Fibroblast of lung (primary cell): ENCODE measurements at regions not wholly inside any gene's neighbourhood (a gene's known extent, or its start where the extent isn't known, plus 50 kb on each side); places are given as distances from the start of the nearest gene placed in this dataset.

Experiments used
- DNase-seq, 2 donors: peaks; one replicate each; pipeline versions ENCODE4 v3.0.0 to v3.0.0-alpha.2; 2010; ENCODE audit warnings: low read depth in 2 of 2
- H2AFZ ChIP-seq: 2 replicates; pipeline ENCODE4 v1.5.1; 2012; ENCODE audit warnings: low read length, control low read depth, inconsistent platforms
- H3K27ac ChIP-seq: 2 replicates; pipeline ENCODE4 v1.5.1; 2011; ENCODE audit warnings: low read length, control low read depth; ENCODE audit not compliant: insufficient read depth
- H3K27me3 ChIP-seq: 2 replicates; pipeline ENCODE4 v1.5.1; 2011; ENCODE audit warnings: mild to moderate bottlenecking, low read length; ENCODE audit not compliant: control insufficient read depth, insufficient read depth
- H3K36me3 ChIP-seq: 2 replicates; pipeline ENCODE4 v1.5.1; 2011; ENCODE audit warnings: low read length; ENCODE audit not compliant: control insufficient read depth, insufficient read depth
- H3K4me1 ChIP-seq: 2 replicates; pipeline ENCODE4 v1.5.1; 2011; ENCODE audit warnings: low read length; ENCODE audit not compliant: control insufficient read depth, insufficient read depth; ENCODE audit errors: extremely low read depth
- H3K4me2 ChIP-seq: 2 replicates; pipeline ENCODE4 v1.5.1; 2011; ENCODE audit warnings: low read length, control low read depth; ENCODE audit not compliant: insufficient read depth; ENCODE audit errors: extremely low read depth
- H3K4me3 ChIP-seq, 4 experiments: fragments of 200-600 bp in 1 of 4; sonication (generic) in 1 of 4; replicated peaks in 1 of 4; 2 replicates each; pipeline ENCODE4 v1.5.1; 2011 to 2016; ENCODE audit warnings: low read length in 4 of 4, low read depth in 3 of 4, mild to moderate bottlenecking in 3 of 4, control low read depth in 2 of 4, inconsistent platforms in 1 of 4, mixed read lengths in 1 of 4; ENCODE audit not compliant: insufficient read depth in 1 of 4; ENCODE audit errors: control extremely low read depth in 1 of 4
- H3K79me2 ChIP-seq: 2 replicates; pipeline ENCODE4 v1.5.1; 2012; ENCODE audit warnings: mild to moderate bottlenecking, low read length, inconsistent platforms; ENCODE audit not compliant: control insufficient read depth, insufficient read depth
- H3K9ac ChIP-seq: 2 replicates; pipeline ENCODE4 v1.5.1; 2011; ENCODE audit warnings: mild to moderate bottlenecking, low read length, control low read depth; ENCODE audit not compliant: insufficient read depth
- H3K9me3 ChIP-seq: 2 replicates; pipeline ENCODE4 v1.5.1; 2012; ENCODE audit warnings: low read depth, low read length; ENCODE audit not compliant: control insufficient read depth, insufficient read depth
- H4K20me1 ChIP-seq: 2 replicates; pipeline ENCODE4 v1.5.1; 2011; ENCODE audit warnings: low read length; ENCODE audit not compliant: control insufficient read depth, insufficient read depth; ENCODE audit errors: extremely low read depth
- EZH2 ChIP-seq: IDR thresholded peaks from 2 replicates; pipeline ENCODE4 v1.5.1; 2012; ENCODE audit warnings: low read length, control low read depth, mild to moderate bottlenecking; ENCODE audit errors: missing control alignments
- TF ChIP-seq, protein P1 (sequence below), 2 donors: IDR thresholded peaks in 1 of 2; conservative IDR thresholded peaks in 1 of 2; 1 replicate in 1 of 2; 2 replicates in 1 of 2; pipeline ENCODE4 v1.5.1; 2011 to 2012; ENCODE audit warnings: low read length in 2 of 2, control low read depth in 1 of 2, inconsistent platforms in 1 of 2, low read depth in 1 of 2, mild to moderate bottlenecking in 1 of 2

DNA sequence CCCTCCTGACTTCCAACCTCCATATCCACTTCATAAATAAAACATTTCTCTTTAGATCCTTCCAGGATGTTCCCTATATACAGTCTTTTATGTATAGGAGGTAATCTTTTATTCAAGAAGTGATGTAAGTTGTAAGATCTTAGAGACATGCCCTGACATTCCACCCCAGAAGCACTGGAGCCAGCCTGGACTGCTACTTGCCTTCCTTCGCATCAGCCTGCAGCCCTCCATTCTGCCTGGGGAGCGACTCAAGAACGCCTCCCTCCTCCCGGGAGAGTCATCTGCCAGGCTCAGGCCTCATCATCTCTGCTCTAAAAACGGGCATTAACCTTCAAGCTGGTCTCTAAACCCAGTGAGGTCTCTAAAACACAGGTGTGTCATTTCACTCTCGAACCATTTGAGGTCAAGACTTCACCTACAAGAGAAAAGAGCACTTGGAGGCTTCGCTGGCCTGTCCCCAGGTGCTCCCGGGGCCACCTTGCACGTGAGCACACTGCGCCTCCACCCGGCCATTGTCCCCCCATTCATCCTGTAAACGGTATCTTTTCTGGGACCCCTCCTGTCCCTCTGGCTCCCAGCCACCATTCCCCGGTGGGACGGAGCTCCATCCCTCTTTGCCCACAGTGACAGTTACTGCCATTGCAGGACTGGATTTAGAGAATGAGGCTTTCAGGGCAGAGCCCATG, 107.5 kb upstream of the PDE10A start:
- Histone ChIP-seq H3K9ac (no peak overlapping the region), H3K27ac (no peak overlapping the region), H3K27me3 (no peaks in the 10 kb centered on the region), H3K4me3 (no peak overlapping the region), H3K79me2 (no peaks in the 10 kb centered on the region), H3K4me1 (no peaks in the 10 kb centered on the region), H4K20me1 (no peaks in the 10 kb centered on the region), H2AFZ (no peak overlapping the region), H3K9me3 (no peaks in the 10 kb centered on the region), H3K36me3 (no peaks in the 10 kb centered on the region), H3K4me2 (no peak overlapping the region)
- no peak for DNase-seq
- no peak for TF ChIP-seq EZH2
- TF ChIP-seq, protein P1, sequence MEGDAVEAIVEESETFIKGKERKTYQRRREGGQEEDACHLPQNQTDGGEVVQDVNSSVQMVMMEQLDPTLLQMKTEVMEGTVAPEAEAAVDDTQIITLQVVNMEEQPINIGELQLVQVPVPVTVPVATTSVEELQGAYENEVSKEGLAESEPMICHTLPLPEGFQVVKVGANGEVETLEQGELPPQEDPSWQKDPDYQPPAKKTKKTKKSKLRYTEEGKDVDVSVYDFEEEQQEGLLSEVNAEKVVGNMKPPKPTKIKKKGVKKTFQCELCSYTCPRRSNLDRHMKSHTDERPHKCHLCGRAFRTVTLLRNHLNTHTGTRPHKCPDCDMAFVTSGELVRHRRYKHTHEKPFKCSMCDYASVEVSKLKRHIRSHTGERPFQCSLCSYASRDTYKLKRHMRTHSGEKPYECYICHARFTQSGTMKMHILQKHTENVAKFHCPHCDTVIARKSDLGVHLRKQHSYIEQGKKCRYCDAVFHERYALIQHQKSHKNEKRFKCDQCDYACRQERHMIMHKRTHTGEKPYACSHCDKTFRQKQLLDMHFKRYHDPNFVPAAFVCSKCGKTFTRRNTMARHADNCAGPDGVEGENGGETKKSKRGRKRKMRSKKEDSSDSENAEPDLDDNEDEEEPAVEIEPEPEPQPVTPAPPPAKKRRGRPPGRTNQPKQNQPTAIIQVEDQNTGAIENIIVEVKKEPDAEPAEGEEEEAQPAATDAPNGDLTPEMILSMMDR (conservative IDR thresholded peaks at IDR 0.05 in 1 of 2, IDR thresholded peaks at IDR 0.05 in 1 of 2; ENCODE audit: low read depth in 1 of 2, low read length in 2 of 2): no peak

DNA sequence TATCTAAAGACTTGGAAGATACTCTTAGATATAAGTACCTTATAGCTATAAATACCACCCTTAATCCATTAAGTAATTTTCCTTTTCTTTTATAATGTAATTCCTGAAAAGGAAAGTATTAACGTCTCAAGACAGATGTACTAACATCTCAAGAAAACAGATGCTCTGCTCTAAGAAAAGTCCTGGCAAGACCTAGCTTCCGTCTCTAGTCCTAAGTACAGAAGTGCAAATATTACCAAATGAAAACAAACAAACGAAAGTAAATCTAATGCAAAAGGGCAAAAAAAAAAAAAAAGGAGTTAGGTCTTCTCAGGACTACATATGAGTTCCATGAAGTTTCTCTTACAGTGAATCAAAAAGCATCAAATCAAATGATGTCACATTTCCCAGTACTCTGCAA, 106.8 kb upstream of the PDE10A start:
- no peak for DNase-seq
- no peak overlapping the region for H3K9ac ChIP-seq

DNA sequence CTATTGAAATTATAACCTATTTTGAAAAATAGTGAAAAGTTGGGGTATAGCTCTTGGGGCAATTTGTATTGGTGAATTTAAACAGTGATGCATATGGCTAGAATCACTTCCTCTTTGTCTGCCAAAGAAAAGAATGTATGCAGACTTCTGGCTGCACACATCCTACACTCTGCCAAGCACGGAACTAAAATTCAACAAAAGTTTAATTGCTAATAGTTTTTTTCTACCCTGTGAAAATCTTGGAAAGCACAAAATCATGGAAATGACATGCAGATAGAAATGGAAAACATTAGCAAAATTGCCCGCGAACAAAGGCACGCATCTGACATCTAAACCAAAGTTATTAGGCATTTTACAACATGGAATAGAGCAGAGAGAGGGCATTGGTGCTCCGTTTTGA, 106.4 kb upstream of the PDE10A start:
- no peaks in the 10 kb centered on the region for H3K9me3 ChIP-seq
- DNase-seq: no peak
- H3K27ac ChIP-seq: no peak overlapping the region
- H3K4me1 ChIP-seq: no peaks in the 10 kb centered on the region
- no peak overlapping the region for H3K4me2 ChIP-seq
- H2AFZ ChIP-seq: no peak overlapping the region
- no peaks in the 10 kb centered on the region for H3K79me2 ChIP-seq
- TF ChIP-seq EZH2: no peak
- TF ChIP-seq, protein P1 (conservative IDR thresholded peaks at IDR 0.05 in 1 of 2, IDR thresholded peaks at IDR 0.05 in 1 of 2; ENCODE audit: low read depth in 1 of 2, low read length in 2 of 2): no peak
- no peaks in the 10 kb centered on the region for H4K20me1 ChIP-seq
- H3K9ac ChIP-seq: no peak overlapping the region
- H3K4me3 ChIP-seq: no peak overlapping the region
- no peaks in the 10 kb centered on the region for H3K36me3 ChIP-seq
- H3K27me3 ChIP-seq: no peaks in the 10 kb centered on the region

More for the DNA sequence above, 106.8 kb upstream of the PDE10A start:
- Histone ChIP-seq H3K36me3 (no peaks in the 10 kb centered on the region), H3K4me1 (no peaks in the 10 kb centered on the region), H3K9me3 (no peaks in the 10 kb centered on the region), H3K79me2 (no peaks in the 10 kb centered on the region), H3K27me3 (no peaks in the 10 kb centered on the region), H3K27ac (no peak overlapping the region), H4K20me1 (no peaks in the 10 kb centered on the region), H2AFZ (no peak overlapping the region), H3K4me2 (no peak overlapping the region), H3K4me3 (no peak overlapping the region)
- TF ChIP-seq, protein P1 (conservative IDR thresholded peaks at IDR 0.05 in 1 of 2, IDR thresholded peaks at IDR 0.05 in 1 of 2; ENCODE audit: low read depth in 1 of 2, low read length in 2 of 2): no peak
- TF ChIP-seq EZH2: no peak
